ENCODE measurements at regions not wholly inside any gene's neighbourhood (a gene's known extent, or its start where the extent isn't known, plus 50 kb on each side); places are given as distances from the start of the nearest gene placed in this dataset.

GRCh38 chr6:98547634-98548033 lies 286.7 kb upstream of the POU3F2 start:
- FAIRE-seq = no peak
- H4K5ac ChIP-seq (ENCODE audit: insufficient read length, low read depth, low read length) = no peak overlapping the region

More at GRCh38 chr6:98547634-98548033, 286.7 kb upstream of the POU3F2 start:
- Histone ChIP-seq H3K4me2 (ENCODE audit: insufficient read depth in 1 of 2, low read depth in 2 of 2, low read length in 2 of 2) (no peak overlapping the region), H3K4me3 (ENCODE audit: extremely low read depth in 1 of 4, insufficient read depth in 2 of 4, low read depth in 3 of 4, low read length in 4 of 4) (no peak overlapping the region), H3K36me3 (ENCODE audit: control insufficient read depth in 2 of 4, insufficient read depth in 4 of 4, low read length in 3 of 4) (no peaks in the 10 kb centered on the region), H3K4me1 (replicated peaks in 1 of 4; ENCODE audit: control insufficient read depth in 3 of 4, insufficient read depth in 4 of 4, low read length in 3 of 4) (no peaks in the 10 kb centered on the region), H3K9me3 (ENCODE audit: insufficient read depth in 2 of 2, low read depth in 1 of 2, low read length in 1 of 2) (no peaks in the 10 kb centered on the region), H3K27ac (ENCODE audit: low read depth, low read length) (no peak overlapping the region), H2BK15ac (ENCODE audit: low read length) (no peak overlapping the region), H2AFZ (ENCODE audit: low read length) (no peak overlapping the region; the same call in 1 of the 2 replicates), H2BK12ac (ENCODE audit: low read depth, low read length) (no peak overlapping the region), H2BK120ac (replicated peaks; ENCODE audit: low read depth, low read length) (no peak overlapping the region), H3K4ac (replicated peaks; ENCODE audit: insufficient read length, low read depth, low read length) (no peak overlapping the region), H4K8ac (ENCODE audit: extremely low read depth, insufficient read depth, low read length) (no peak overlapping the region), H4K91ac (replicated peaks; ENCODE audit: insufficient read length, low read length) (no peak overlapping the region), H3K79me1 (ENCODE audit: low read depth, low read length) (no peaks in the 10 kb centered on the region), H3K18ac (ENCODE audit: extremely low read depth, low read length) (no peak overlapping the region), H2BK20ac (ENCODE audit: low read length) (no peak overlapping the region), H3K27me3 (replicated peaks in 1 of 4; ENCODE audit: control insufficient read depth in 3 of 4, extremely low read depth in 1 of 4, insufficient read depth in 3 of 4, low read length in 3 of 4) (no peaks in the 10 kb centered on the region), H3K56ac (replicated peaks; ENCODE audit: insufficient read length, low read depth, low read length) (no peak overlapping the region), H3K14ac (ENCODE audit: insufficient read length) (no peak overlapping the region), H3K79me2 (ENCODE audit: control insufficient read depth in 1 of 2, insufficient read depth in 2 of 2, low read length in 2 of 2) (no peaks in the 10 kb centered on the region), H2AK5ac (ENCODE audit: low read depth, low read length) (no peak overlapping the region), H3K23ac (ENCODE audit: insufficient read length) (no peak overlapping the region), H3K9ac (replicated peaks in 1 of 4; ENCODE audit: extremely low read depth in 1 of 4, low read depth in 3 of 4, low read length in 3 of 4) (no peak overlapping the region), H3K23me2 (ENCODE audit: low read depth, low read length) (no peaks in the 10 kb centered on the region), H2BK5ac (ENCODE audit: low read depth, low read length) (no peak overlapping the region), H4K20me1 (replicated peaks in 1 of 2; ENCODE audit: control insufficient read depth in 1 of 2, insufficient read depth in 2 of 2, low read length in 2 of 2) (no peaks in the 10 kb centered on the region)
- POLR2A ChIA-PET (ENCODE audit: partially characterized antibody) = no interaction called here
- DNase-seq (ENCODE audit: low read depth in 1 of 2, low spot score in 2 of 2) = no peak
- CTCF ChIA-PET (ENCODE audit: partially characterized antibody) = interaction anchor here (1.1 kb wide), 1 partner anchor 274 kb away, joined by 3 read pairs; no protein-coding TSS in a partner anchor
- TF ChIP-seq CTBP2 (IDR thresholded peaks at IDR 0.05; ENCODE audit: borderline replicate concordance, insufficient read depth, insufficient read length, low read length) = no peak
- no peak for TF ChIP-seq MAX (IDR thresholded peaks at IDR 0.05)
- TF ChIP-seq KDM1A (IDR thresholded peaks at IDR 0.05; ENCODE audit: borderline replicate concordance, low read length) = no peak
- TF ChIP-seq JUN (IDR thresholded peaks at IDR 0.05; ENCODE audit: low read depth, low read length) = no peak
- TF ChIP-seq CREB1 (IDR thresholded peaks at IDR 0.05) = no peak
- TF ChIP-seq CHD2 (IDR thresholded peaks at IDR 0.05; ENCODE audit: low read length) = no peak
- TF ChIP-seq SP4 (IDR thresholded peaks at IDR 0.05; ENCODE audit: low read length) = no peak
- no peak for TF ChIP-seq TAF1 (IDR thresholded peaks at IDR 0.05; ENCODE audit: low read depth, low read length)
- WGBS, 2 experiments (ENCODE audit: extremely low coverage in 1 of 2, insufficient coverage in 1 of 2, insufficient read length in 1 of 2, insufficient replicate concordance in 2 of 2, low coverage in 1 of 2, low lambda C conversion rate in 2 of 2, missing lambda C conversion rate in 1 of 2) = 88% methylated on average over 5 of the region's 5 CpGs; no CpG with 5 or more reads in 1 of the 2 experiments
